Osteoblast (primary cell): ENCODE measurements at regions not wholly inside any gene's neighbourhood (a gene's known extent, or its start where the extent isn't known, plus 50 kb on each side); places are given as distances from the start of the nearest gene placed in this dataset.

Experiments used
- DNase-seq: peaks from one replicate; pipeline ENCODE4 v3.0.0; 2011; ENCODE audit warnings: low spot score, mixed read lengths; ENCODE audit not compliant: insufficient read length; ENCODE audit errors: missing footprints
- H2AFZ ChIP-seq: 2 replicates; pipeline ENCODE4 v1.6.0; 2011; ENCODE audit warnings: mild to moderate bottlenecking, low read length
- H3K27ac ChIP-seq: 2 replicates; pipeline ENCODE4 v1.5.1; 2011; ENCODE audit warnings: mild to moderate bottlenecking, low read depth, low read length, moderate library complexity
- H3K27me3 ChIP-seq: 2 replicates; pipeline ENCODE4 v1.6.0; 2012; ENCODE audit warnings: mild to moderate bottlenecking, control low read depth, inconsistent platforms, low read length, moderate library complexity; ENCODE audit not compliant: insufficient read depth
- H3K36me3 ChIP-seq: 2 replicates; pipeline ENCODE4 v1.5.1; 2011; ENCODE audit warnings: mild to moderate bottlenecking, low read length, control low read depth, moderate library complexity; ENCODE audit not compliant: insufficient read depth
- H3K4me1 ChIP-seq: 2 replicates; pipeline ENCODE4 v1.5.1; 2011; ENCODE audit warnings: mild to moderate bottlenecking, low read length, control low read depth, moderate library complexity; ENCODE audit not compliant: insufficient read depth
- H3K4me2 ChIP-seq: 2 replicates; pipeline ENCODE4 v1.6.0; 2011; ENCODE audit warnings: mild to moderate bottlenecking, low read length; ENCODE audit not compliant: insufficient read depth
- H3K4me3 ChIP-seq: fragments of 200-600 bp; sonication (generic); 3 replicates; pipeline ENCODE4 v1.5.1; 2012; ENCODE audit warnings: mild to moderate bottlenecking, low read length, inconsistent platforms; ENCODE audit not compliant: insufficient read depth
- H3K79me2 ChIP-seq: 2 replicates; pipeline ENCODE4 v1.6.0; 2012; ENCODE audit warnings: mild to moderate bottlenecking, low read length, control low read depth, inconsistent platforms; ENCODE audit not compliant: insufficient read depth
- H3K9me3 ChIP-seq: 2 replicates; pipeline ENCODE4 v1.5.1; 2011; ENCODE audit warnings: low read depth, low read length, control low read depth
- H4K20me1 ChIP-seq: 2 replicates; pipeline ENCODE4 v1.6.0; 2012; ENCODE audit warnings: mild to moderate bottlenecking, low read length, control low read depth; ENCODE audit not compliant: insufficient read depth
- TF ChIP-seq, protein P1 (sequence below): IDR thresholded peaks from 2 replicates; pipeline ENCODE4 v1.5.1; 2011; ENCODE audit warnings: mild to moderate bottlenecking, low read depth, low read length, moderate library complexity; ENCODE audit errors: extremely low read depth

DNA sequence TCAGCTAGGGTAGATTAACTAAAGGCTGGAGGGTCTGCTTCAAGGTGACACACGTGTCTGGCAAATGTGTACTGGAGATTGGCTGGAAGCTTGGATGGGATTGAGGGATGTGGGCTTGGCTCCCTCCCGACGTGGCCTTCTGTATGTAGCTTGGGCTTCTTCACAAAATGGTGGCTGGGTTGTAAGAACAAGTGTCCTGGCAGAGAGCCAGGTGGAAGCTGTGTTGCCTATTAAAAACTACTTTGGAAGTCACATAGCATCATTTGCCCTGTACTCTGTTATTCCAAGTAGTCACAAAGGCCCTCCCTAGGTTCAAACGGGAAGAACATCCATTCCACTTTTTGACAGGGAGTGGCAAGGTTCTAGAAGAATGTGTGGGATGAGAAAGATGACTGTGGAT is 174.1 kb upstream of the PRICKLE1 start:
- Histone ChIP-seq H2AFZ (no peak overlapping the region), H3K36me3 (no peaks in the 10 kb centered on the region), H3K9me3 (no peaks in the 10 kb centered on the region), H3K4me1 (peaks cover 23% of the 10 kb centered on the region), H3K27me3 (no peaks in the 10 kb centered on the region), H3K4me2 (no peak overlapping the region), H3K79me2 (no peaks in the 10 kb centered on the region), H3K27ac (no peak overlapping the region), H3K4me3 (no peak overlapping the region), H4K20me1 (no peaks in the 10 kb centered on the region)
- no peak for DNase-seq
- TF ChIP-seq, protein P1, sequence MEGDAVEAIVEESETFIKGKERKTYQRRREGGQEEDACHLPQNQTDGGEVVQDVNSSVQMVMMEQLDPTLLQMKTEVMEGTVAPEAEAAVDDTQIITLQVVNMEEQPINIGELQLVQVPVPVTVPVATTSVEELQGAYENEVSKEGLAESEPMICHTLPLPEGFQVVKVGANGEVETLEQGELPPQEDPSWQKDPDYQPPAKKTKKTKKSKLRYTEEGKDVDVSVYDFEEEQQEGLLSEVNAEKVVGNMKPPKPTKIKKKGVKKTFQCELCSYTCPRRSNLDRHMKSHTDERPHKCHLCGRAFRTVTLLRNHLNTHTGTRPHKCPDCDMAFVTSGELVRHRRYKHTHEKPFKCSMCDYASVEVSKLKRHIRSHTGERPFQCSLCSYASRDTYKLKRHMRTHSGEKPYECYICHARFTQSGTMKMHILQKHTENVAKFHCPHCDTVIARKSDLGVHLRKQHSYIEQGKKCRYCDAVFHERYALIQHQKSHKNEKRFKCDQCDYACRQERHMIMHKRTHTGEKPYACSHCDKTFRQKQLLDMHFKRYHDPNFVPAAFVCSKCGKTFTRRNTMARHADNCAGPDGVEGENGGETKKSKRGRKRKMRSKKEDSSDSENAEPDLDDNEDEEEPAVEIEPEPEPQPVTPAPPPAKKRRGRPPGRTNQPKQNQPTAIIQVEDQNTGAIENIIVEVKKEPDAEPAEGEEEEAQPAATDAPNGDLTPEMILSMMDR, result no peak

DNA sequence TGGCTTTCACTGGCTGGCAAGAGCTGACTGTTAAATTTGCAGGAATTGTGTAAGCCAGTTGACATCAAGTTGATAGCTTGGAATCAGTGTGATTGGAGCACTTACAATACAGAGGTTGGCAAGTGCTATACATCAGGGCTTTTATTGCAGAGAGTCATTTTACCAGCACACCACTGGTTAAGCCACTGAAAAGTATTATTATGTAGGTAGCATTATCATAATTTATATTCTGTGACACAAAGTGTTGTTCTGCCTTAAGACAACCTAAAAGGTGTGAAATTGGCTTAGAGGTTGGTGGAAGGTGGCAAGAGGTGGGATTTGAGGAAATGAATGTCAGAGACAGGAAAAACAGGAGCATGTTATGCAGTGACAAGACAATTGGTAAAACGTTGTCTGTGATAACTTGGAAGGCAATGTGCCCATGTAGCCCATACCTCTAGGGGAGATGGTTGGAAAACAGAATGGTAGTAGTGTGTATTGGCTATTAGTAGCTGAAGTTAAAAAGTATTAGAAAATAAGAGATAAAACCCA is 172.9 kb upstream of the PRICKLE1 start:
- Histone ChIP-seq H3K9me3 (no peaks in the 10 kb centered on the region), H3K79me2 (no peaks in the 10 kb centered on the region), H3K27ac (no peak overlapping the region), H3K36me3 (no peaks in the 10 kb centered on the region), H3K27me3 (no peaks in the 10 kb centered on the region), H3K4me2 (no peak overlapping the region), H3K4me1 (peaks cover 27% of the 10 kb centered on the region), H4K20me1 (no peaks in the 10 kb centered on the region), H3K4me3 (no peak overlapping the region), H2AFZ (no peak overlapping the region)
- DNase-seq, result no peak
- TF ChIP-seq, protein P1, result no peak

DNA sequence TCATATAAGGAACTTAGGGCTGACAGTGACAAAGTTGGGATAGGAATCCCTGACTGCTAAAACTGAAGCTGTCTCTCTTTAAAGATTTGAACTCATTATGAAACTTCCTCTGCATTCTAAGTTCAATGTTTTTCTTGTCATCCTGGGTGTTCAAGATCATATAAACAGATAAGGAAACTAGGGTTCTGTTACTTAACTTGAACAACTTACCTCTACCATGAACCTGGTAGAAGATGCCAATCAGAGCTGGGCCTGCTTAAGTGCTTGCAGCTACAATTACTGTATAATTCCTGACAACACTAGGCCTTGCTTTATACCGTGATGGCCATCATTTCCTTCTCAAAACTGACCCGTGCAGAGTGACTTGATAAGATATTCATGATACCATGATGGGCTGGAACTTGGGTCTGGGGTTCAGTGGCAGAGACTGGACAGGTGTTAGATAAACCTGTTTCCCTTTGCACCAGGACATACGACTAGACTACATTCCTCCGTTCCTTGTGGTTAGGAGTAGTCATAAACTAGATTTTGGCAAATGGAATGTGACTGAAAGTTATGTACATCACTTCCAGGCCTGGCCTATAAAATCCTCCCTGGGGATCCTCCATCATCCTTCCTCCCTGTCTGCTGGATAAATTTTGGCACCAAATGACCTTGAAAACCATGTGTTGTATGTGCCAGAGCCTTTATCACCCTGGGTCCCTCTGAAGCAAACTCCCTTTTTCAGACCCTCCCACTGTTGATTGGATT is 172.2 kb upstream of the PRICKLE1 start:
- no peak overlapping the region for H2AFZ ChIP-seq
- H3K27ac ChIP-seq, result no peak overlapping the region
- no peaks in the 10 kb centered on the region for H3K9me3 ChIP-seq
- H3K4me3 ChIP-seq, result no peak overlapping the region
- H3K27me3 ChIP-seq, result no peaks in the 10 kb centered on the region
- H3K4me1 ChIP-seq, result peaks cover 34% of the 10 kb centered on the region
- H3K4me2 ChIP-seq, result peak overlapping the region; percentile 14
- H3K79me2 ChIP-seq, result no peaks in the 10 kb centered on the region
- DNase-seq, result peak; percentile 77
- TF ChIP-seq, protein P1, result no peak
- no peaks in the 10 kb centered on the region for H4K20me1 ChIP-seq
- no peaks in the 10 kb centered on the region for H3K36me3 ChIP-seq

DNA sequence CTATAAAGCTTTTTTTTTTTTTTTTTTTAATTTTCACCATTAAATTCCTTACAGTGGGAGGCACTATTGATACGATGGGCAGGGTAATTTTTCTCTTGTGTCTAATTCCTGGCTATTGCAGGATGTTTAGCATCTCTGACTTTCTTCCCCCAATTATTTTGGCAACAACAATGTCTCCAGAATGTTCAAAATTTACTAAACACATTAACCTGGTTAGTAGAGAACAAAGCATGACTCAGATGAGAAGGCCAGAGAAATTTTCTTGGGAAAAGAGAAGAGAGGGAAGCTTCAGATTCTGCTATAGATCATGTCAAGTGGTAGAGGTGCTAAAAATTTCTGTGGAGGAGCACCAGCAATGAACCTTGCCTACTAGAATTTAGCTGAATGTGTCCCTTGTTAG is 171.5 kb upstream of the PRICKLE1 start:
- TF ChIP-seq, protein P1, result no peak
- no peaks in the 10 kb centered on the region for H3K9me3 ChIP-seq
- DNase-seq, result no peak

More for the DNA sequence above, 171.5 kb upstream of the PRICKLE1 start:
- Histone ChIP-seq H3K4me2 (no peak overlapping the region), H3K27me3 (no peaks in the 10 kb centered on the region), H3K79me2 (no peaks in the 10 kb centered on the region), H3K4me3 (no peak overlapping the region), H3K27ac (no peak overlapping the region), H2AFZ (no peak overlapping the region), H3K36me3 (no peaks in the 10 kb centered on the region), H4K20me1 (no peaks in the 10 kb centered on the region), H3K4me1 (peaks cover 39% of the 10 kb centered on the region)
